ENCODE measurements at regions not wholly inside any gene's neighbourhood (a gene's known extent, or its start where the extent isn't known, plus 50 kb on each side); places are given as distances from the start of the nearest gene placed in this dataset.

GRCh38 chr3:178389258-178389657, 147.0 kb upstream of the KCNMB2 start:
- Histone ChIP-seq H3K36me3 (ENCODE audit: insufficient read depth, low read length) (no peaks in the 10 kb centered on the region), H2AFZ (ENCODE audit: low read depth, low read length) (no peak overlapping the region), H3K27me3 (ENCODE audit: insufficient read depth, low read depth, low read length) (no peaks in the 10 kb centered on the region), H3K27ac (ENCODE audit: low read length) (no peak overlapping the region), H3K9me3 (ENCODE audit: low read length) (no peaks in the 10 kb centered on the region), H3K79me2 (replicated peaks; ENCODE audit: insufficient read depth, low read length) (no peaks in the 10 kb centered on the region), H4K20me1 (ENCODE audit: insufficient read depth) (no peaks in the 10 kb centered on the region), H3K9ac (ENCODE audit: low read length) (no peak overlapping the region), H3K9me2 (ENCODE audit: insufficient read depth, low read length) (no peaks in the 10 kb centered on the region), H3K4me2 (ENCODE audit: low read length) (no peak overlapping the region), H3K4me3 (ENCODE audit: low read length) (no peak overlapping the region), H3F3A (ENCODE audit: insufficient read depth, low read length, poor library complexity, severe bottlenecking) (no peaks in the 10 kb centered on the region)
- TF ChIP-seq RAD21 (conservative IDR thresholded peaks at IDR 0.05) (no peak), SMC3 (conservative IDR thresholded peaks at IDR 0.05; ENCODE audit: poor library complexity) (no peak), TAF1 (IDR thresholded peaks at IDR 0.05; ENCODE audit: low read depth) (no peak), REST (IDR thresholded peaks at IDR 0.05; ENCODE audit: borderline replicate concordance) (no peak), MXI1 (conservative IDR thresholded peaks at IDR 0.05; ENCODE audit: poor library complexity, severe bottlenecking) (no peak), EP300 (conservative IDR thresholded peaks at IDR 0.05; ENCODE audit: poor library complexity, severe bottlenecking) (no peak), EZH2 (IDR thresholded peaks at IDR 0.05; ENCODE audit: borderline replicate concordance, insufficient read depth, low read length, poor library complexity, severe bottlenecking) (no peak), POLR2AphosphoS5 (IDR thresholded peaks at IDR 0.05) (no peak)
- TF ChIP-seq, protein P1, sequence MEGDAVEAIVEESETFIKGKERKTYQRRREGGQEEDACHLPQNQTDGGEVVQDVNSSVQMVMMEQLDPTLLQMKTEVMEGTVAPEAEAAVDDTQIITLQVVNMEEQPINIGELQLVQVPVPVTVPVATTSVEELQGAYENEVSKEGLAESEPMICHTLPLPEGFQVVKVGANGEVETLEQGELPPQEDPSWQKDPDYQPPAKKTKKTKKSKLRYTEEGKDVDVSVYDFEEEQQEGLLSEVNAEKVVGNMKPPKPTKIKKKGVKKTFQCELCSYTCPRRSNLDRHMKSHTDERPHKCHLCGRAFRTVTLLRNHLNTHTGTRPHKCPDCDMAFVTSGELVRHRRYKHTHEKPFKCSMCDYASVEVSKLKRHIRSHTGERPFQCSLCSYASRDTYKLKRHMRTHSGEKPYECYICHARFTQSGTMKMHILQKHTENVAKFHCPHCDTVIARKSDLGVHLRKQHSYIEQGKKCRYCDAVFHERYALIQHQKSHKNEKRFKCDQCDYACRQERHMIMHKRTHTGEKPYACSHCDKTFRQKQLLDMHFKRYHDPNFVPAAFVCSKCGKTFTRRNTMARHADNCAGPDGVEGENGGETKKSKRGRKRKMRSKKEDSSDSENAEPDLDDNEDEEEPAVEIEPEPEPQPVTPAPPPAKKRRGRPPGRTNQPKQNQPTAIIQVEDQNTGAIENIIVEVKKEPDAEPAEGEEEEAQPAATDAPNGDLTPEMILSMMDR (IDR thresholded peaks at IDR 0.05; ENCODE audit: poor library complexity, severe bottlenecking): no peak

- Histone ChIP-seq H3K4me2 (ENCODE audit: low read length) (no peak overlapping the region), H3K9me2 (ENCODE audit: insufficient read depth, low read length) (no peaks in the 10 kb centered on the region), H3K9me3 (ENCODE audit: low read length) (no peaks in the 10 kb centered on the region), H4K20me1 (ENCODE audit: insufficient read depth) (no peaks in the 10 kb centered on the region), H2AFZ (ENCODE audit: low read depth, low read length) (no peak overlapping the region), H3F3A (ENCODE audit: insufficient read depth, low read length, poor library complexity, severe bottlenecking) (no peaks in the 10 kb centered on the region), H3K4me3 (ENCODE audit: low read length) (no peak overlapping the region), H3K27ac (ENCODE audit: low read length) (no peak overlapping the region), H3K79me2 (replicated peaks; ENCODE audit: insufficient read depth, low read length) (no peaks in the 10 kb centered on the region), H3K27me3 (ENCODE audit: insufficient read depth, low read depth, low read length) (no peaks in the 10 kb centered on the region), H3K36me3 (ENCODE audit: insufficient read depth, low read length) (no peaks in the 10 kb centered on the region), H3K9ac (ENCODE audit: low read length) (no peak overlapping the region)
- no peak for TF ChIP-seq POLR2AphosphoS5 (IDR thresholded peaks at IDR 0.05)
- TF ChIP-seq MXI1 (conservative IDR thresholded peaks at IDR 0.05; ENCODE audit: poor library complexity, severe bottlenecking): no peak
- TF ChIP-seq RAD21 (conservative IDR thresholded peaks at IDR 0.05): no peak
These were observed 143.7 kb upstream of the KCNMB2 start for GRCh38 chr3:178392511-178392926.

GRCh38 chr3:178393146-178393545, 143.1 kb upstream of the KCNMB2 start:
- no peak overlapping the region for H3K4me2 ChIP-seq (ENCODE audit: low read length)
- H3F3A ChIP-seq (ENCODE audit: insufficient read depth, low read length, poor library complexity, severe bottlenecking): no peaks in the 10 kb centered on the region
- no peaks in the 10 kb centered on the region for H3K9me2 ChIP-seq (ENCODE audit: insufficient read depth, low read length)
- no peak overlapping the region for H3K4me3 ChIP-seq (ENCODE audit: low read length)
- no peaks in the 10 kb centered on the region for H3K79me2 ChIP-seq (replicated peaks; ENCODE audit: insufficient read depth, low read length)
- H3K27ac ChIP-seq (ENCODE audit: low read length): no peak overlapping the region
- TF ChIP-seq REST (IDR thresholded peaks at IDR 0.05; ENCODE audit: borderline replicate concordance): no peak
- TF ChIP-seq EZH2 (IDR thresholded peaks at IDR 0.05; ENCODE audit: borderline replicate concordance, insufficient read depth, low read length, poor library complexity, severe bottlenecking): no peak
- TF ChIP-seq EP300 (conservative IDR thresholded peaks at IDR 0.05; ENCODE audit: poor library complexity, severe bottlenecking): no peak
- TF ChIP-seq POLR2AphosphoS5 (IDR thresholded peaks at IDR 0.05): no peak
- H3K36me3 ChIP-seq (ENCODE audit: insufficient read depth, low read length): no peaks in the 10 kb centered on the region
- H3K27me3 ChIP-seq (ENCODE audit: insufficient read depth, low read depth, low read length): no peaks in the 10 kb centered on the region
- no peak overlapping the region for H3K9ac ChIP-seq (ENCODE audit: low read length)
- H2AFZ ChIP-seq (ENCODE audit: low read depth, low read length): no peak overlapping the region
- no peaks in the 10 kb centered on the region for H3K9me3 ChIP-seq (ENCODE audit: low read length)
- no peaks in the 10 kb centered on the region for H4K20me1 ChIP-seq (ENCODE audit: insufficient read depth)

Measured in neural cell (in vitro differentiated cells).